Activated CD8-positive, alpha-beta memory T cell treated with anti-CD3 and anti-CD28 coated beads, Interleukin-2, amount 50 U/mL, for 4 hours (primary cell): ENCODE measurements at regions not wholly inside any gene's neighbourhood (a gene's known extent, or its start where the extent isn't known, plus 50 kb on each side); places are given as distances from the start of the nearest gene placed in this dataset.

Source experiments
- DNase-seq: peaks from one replicate; pipeline ENCODE4 v3.0.0-alpha.2; 2020

DNA sequence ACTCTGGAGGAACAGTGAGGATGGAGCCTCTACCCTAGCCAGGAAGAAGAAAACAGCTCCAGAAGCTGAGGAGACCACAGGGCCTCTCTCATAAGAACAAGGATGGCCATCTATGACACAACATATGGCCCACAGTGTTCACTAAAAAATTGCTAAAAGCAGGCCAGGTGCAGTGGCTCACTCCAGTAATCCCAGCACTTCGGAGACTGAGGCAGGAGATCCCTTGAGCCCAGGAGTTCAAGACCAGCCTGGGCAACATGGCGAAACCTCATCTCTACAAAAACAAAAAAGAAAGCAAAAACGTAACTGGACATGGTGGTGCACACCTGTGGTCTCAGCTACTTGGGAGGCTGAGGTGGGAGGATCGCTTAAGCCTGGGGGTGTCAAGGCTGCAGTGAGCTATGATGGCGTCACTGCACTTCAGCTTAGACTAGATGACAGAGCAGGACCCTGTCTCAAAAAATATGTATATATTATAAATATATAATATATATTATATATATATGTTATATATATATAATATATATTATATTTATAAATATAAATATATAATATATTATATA is 103.1 kb downstream of the TOMM20 start:
- DNase-seq: no peak

DNA sequence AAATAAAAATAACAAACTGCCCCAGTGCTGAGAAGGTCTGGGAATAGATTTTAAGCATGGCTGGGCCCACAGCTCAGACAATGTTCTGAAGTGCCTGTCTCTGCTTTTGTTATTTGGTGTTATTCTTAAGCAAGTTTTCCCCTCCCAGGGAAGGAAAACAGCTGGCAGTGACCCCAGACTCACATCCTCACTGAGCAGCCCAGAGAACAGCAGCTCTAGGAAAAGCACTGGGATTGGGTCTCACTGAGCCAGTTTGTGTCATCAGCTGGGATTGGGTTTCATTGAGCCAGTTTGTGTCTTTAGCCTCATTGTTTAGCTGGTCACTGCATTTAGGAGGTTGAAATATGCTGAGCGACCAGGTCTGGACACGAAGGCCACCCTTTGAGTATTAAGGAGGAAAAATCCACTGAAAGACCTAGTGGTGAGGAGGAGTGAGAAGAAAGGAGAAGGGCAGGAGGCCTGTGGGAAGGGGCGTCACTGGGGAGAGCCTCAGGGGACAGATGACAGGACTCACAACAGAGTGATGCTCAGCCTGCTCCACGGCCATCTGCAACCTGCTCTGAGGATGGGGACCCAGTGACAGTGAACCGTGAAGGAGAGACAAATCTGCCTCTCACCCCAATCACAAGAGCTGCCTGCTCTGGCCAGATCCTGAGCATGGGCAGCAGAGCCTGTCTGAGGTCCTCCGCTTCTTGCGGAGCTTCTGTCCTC is 103.8 kb downstream of the TOMM20 start:
- DNase-seq: no peak

DNA sequence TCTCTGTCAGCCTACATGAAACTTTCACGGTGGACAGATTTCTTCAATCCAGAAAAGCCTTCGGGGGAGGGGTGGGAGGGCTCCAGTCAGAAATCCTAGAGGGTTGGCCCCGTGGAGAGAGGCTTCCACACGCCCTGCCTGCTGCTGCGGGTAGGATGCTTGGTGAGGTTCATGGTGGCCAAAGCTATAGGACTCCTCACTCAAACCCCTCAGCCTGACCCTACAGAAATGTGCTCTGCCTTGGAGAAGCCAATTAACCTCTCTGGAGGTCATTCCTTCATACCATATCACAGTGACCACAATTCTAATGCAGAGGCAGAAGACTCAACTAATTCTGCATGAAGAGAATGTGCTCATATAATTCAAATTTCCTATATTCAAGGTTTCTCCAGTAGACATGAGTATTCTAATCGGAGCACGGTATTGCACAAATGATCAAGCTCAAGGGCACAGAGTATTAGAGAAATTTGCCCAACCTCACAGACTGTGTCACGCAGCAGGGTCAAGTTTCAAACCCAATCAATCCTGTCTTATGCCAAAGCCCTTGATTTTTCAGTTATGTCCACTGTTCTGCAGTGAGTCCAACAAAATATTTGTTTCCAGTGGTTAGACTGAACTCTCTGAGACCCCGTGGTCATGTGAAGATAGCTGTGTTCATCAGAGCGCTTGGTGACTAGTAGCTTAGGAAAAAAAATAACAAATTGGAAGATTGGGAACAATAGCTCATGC is 104.8 kb downstream of the TOMM20 start:
- no peak for DNase-seq

DNA sequence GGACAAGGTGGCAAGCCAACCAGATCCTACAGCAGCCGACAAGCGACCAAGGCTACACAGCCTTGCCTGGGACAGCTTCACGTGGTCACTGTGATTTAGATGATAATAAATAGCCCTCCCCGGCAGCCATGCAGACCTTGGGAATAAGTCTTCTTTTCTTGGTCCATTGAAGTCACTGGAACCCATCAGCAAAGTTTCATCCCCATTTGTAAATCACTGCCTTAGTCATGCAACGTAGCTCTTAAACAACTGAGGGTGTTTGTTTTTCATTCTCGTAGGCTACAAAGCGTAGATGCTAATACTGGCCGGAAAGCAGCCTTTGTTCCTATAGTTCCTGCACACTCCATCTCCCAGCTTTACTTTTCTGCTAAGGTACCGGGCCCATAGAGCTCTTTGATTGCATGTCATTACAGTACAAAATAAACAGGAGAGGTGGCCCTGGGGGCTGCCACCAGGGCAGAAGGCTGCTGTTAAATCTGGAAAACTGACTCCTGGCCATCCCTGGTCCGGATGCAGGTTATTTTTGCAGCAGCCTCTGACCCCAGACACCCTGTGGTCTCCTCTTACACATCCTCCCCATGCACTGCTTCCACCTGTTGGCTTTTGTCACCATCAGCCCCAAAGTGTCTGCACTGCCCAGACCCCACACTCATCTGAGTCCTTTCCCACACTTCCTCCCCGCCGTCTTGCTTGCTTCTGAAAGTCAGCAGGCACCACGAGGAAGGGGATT is 105.5 kb downstream of the TOMM20 start:
- no peak for DNase-seq

GRCh38 chr1:235022341-235022980 is 106.2 kb downstream of the TOMM20 start:
- DNase-seq: no peak

DNA sequence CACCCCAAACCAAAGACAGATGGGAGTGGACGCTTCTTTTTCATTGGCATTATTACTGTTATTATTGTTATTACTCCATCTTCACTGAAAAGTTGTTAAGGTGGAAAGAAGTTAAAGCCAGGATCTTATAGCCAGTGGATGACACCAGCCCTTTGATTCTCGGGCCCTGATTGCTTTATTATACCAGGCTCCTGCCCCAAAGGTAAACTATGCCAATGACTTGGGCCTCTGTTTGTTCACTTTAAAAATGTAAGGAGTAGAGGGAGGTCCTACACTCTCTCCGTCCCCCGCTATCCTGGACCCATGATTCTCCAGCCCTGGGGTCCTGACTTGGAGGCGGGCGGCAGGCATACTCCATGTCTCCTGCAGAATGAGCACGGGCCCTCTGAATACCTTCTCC is 106.8 kb downstream of the TOMM20 start:
- DNase-seq: no peak

- DNase-seq: no peak
These were observed 107.3 kb downstream of the TOMM20 start for GRCh38 chr1:235021321-235021720.

DNA sequence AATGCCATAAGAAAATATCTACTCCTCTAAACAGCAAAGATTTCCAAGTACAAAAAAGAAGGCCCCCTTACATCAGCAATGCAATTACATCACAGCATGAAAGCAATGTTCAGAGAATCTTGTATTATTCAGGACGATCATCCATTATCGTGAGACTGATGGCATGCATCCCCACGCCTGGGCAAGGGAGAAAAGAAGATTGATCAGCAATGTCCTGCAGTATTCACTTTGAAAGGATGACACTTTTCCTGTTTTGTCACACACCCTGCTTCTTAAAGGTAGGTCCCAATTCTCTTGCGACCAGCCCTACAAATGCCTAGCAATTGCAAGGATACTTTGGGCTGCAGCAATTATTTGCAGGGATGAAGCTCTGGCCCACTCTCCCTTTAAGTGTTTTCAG is 108.7 kb downstream of the TOMM20 start:
- no peak for DNase-seq

GRCh38 chr1:235019471-235019870 is 109.2 kb downstream of the TOMM20 start:
- DNase-seq: no peak

- peak; percentile 59 for DNase-seq
These were observed 109.8 kb downstream of the TOMM20 start for GRCh38 chr1:235018720-235019444.

DNA sequence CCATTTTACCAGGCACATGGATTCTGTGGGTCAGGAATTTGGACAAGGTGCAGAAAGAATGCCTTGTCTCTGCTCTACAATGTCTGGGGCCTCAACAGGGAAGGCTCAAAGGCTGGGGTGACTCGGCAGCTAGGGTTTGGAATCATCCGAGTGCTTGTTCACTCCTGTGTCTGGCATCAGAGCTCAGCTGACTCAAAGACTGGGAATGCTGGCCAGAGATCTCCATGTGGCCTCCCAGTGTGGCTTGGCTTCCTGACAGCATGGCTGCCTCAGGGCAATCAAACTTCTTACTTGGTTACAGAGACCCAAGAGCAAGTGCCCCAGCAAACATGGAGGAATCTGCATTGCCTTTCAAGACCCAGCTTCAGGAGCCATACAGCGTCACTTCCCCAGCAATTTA is 110.5 kb downstream of the TOMM20 start:
- DNase-seq: no peak

- no peak for DNase-seq
These were observed 110.9 kb downstream of the TOMM20 start for GRCh38 chr1:235017719-235018118.

DNA sequence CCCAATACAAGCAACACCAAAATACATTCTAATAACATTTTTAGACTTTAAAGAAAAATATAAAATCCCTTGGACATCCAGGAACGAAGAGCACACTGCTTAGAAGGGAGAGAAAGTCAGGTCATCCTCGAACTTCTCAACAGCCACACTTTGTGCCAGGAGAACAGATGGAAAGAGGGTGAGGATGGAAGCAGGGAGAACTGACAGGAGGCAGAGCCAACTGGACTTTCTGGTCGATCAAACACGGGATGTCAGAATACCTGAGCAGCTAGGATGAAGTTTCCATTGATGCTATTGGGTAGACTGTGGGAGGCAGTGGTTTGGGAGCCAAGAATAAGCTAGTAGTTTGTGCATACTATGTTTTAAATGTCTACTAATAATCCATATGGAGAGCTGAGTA is 111.4 kb downstream of the TOMM20 start:
- DNase-seq: no peak

DNA sequence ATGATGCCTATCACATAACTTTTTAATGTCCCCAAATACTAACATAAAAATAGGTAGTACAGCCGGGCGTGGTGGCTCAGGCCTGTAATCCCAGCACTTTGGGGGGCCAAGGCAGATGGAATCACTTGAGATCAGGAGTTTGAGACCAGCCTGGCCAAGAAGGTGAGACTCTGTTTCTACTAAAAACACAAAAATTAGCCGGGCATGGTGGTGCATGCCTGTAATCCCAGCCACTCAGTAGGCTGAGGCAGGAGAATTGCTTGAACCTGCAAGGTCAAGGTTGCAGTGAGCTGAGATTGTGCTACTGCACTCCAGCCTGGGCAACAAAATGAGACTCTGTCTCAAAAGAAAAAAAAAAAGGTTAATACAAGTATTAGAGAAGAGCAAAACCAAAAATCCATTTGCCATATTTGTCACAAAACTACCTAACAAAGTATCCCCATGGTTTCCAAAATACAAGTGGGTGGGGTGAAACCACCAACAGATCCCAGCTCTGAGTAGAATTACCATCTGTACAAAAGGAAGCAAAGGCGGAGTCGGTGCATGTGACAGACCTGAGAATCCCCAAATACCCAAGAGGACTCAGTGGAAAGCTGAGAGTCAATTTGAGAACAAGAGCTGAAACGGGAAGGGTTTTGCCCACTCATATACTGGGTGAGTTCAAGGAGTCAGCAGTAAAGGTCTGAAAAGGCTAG is 113.2 kb downstream of the TOMM20 start:
- DNase-seq: no peak

GRCh38 chr1:235014756-235015155 is 113.9 kb downstream of the TOMM20 start:
- DNase-seq: no peak

GRCh38 chr1:235013512-235013911 is 115.1 kb downstream of the TOMM20 start:
- no peak for DNase-seq

- DNase-seq: no peak
These were observed 116.0 kb downstream of the TOMM20 start for GRCh38 chr1:235012436-235013210.

DNA sequence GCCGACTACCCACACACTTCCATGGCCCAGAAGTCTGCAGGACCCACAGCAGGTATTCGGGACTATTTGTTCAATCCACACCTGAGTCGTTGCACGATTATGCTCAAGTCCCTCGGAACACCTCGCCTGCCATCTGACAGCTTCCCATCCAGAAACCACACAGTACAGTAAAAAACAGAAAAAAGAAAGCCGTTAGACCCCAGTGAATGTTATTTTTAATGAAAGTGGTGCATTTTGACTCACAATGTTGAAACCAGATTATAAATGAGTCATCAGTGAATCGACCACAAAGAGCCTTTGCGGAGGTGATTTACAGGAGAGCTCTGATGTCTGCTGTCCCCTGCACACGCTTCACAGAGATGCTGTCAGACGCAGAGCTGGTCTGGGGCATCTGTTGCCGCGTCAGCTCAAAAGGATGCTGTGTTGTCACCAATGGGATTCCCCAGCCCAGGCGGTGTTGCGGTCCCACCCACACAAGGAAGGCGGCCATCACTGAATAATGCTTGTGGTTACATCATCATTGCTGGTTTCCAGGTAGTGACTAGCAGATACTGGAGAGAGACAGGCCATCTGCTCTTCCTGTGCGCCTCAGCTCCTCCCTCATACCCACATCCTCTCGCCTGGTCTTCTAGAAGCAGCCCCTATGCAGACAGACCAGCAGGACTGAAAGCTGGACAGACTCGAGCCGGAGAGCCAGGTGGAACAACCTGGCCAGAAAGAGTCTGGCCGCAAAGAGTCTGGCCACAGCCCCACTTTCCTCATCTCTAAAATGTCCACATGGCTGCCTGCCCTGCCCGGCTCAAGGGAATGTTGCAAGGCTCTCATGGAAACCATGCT is 116.8 kb downstream of the TOMM20 start:
- DNase-seq: peak; percentile 91

DNA sequence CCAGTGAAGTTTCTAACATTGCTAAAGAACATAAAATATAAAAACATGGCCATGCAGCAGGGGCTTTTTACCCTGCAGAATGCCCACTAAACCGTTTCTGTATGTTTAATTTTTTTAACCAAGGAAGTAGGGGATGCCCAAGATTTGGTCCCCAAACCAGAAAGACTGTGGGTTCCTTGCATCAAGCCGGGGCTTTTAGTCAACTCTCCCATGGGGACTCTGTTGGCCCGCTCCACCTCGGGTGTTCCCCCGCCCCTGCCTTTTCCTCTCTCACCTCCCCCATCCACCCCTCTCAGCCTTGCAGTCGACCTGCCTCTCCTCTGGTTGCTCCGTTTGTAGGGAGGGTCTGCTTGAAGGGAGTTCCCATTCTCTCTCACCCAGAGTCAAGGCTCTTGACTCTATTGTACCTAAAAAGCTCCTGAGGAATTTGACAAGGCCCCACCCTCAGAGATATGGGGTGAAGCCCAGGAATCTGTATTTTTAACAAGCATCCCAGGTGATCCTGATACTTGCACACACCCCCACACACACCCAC is 117.5 kb downstream of the TOMM20 start:
- DNase-seq: peak; percentile 61
